H9 (cell line): ENCODE measurements at regions not wholly inside any gene's neighbourhood (a gene's known extent, or its start where the extent isn't known, plus 50 kb on each side); places are given as distances from the start of the nearest gene placed in this dataset.

Experiments used
- DNase-seq: peaks from one replicate; pipeline ENCODE4 v3.0.0-alpha.2; 2017
- H2AFZ ChIP-seq: one replicate; pipeline ENCODE4 v1.6.1; 2013; ENCODE audit warnings: mild to moderate bottlenecking, low read length, control low read depth, moderate library complexity
- H2AK5ac ChIP-seq: 2 replicates; pipeline ENCODE4 v1.6.1; 2013; ENCODE audit warnings: low read length, control low read depth, mixed read lengths; ENCODE audit not compliant: insufficient read length
- H2BK120ac ChIP-seq: one replicate; pipeline ENCODE4 v1.6.1; 2013; ENCODE audit warnings: low read depth, mild to moderate bottlenecking, low read length, control low read depth, inconsistent platforms; ENCODE audit not compliant: poor library complexity, severe bottlenecking
- H2BK12ac ChIP-seq: 2 replicates; pipeline ENCODE4 v1.6.1; 2013; ENCODE audit warnings: low read length, control low read depth, mixed read lengths, low read depth; ENCODE audit not compliant: insufficient read length
- H2BK15ac ChIP-seq: 2 replicates; pipeline ENCODE4 v1.6.1; 2013; ENCODE audit warnings: low read depth, low read length, control low read depth
- H2BK20ac ChIP-seq: one replicate; pipeline ENCODE4 v1.6.1; 2013; ENCODE audit warnings: low read depth, mild to moderate bottlenecking, low read length, control low read depth, inconsistent platforms; ENCODE audit not compliant: poor library complexity, severe bottlenecking
- H2BK5ac ChIP-seq: 2 replicates; pipeline ENCODE4 v1.6.1; 2013; ENCODE audit warnings: low read length, control low read depth, mixed read lengths; ENCODE audit not compliant: insufficient read length
- H3K14ac ChIP-seq: 2 replicates; pipeline ENCODE4 v1.6.1; 2013; ENCODE audit warnings: low read length, control low read depth; ENCODE audit not compliant: insufficient read depth
- H3K18ac ChIP-seq: 2 replicates; pipeline ENCODE4 v1.6.1; 2013; ENCODE audit warnings: low read depth, mild to moderate bottlenecking, mixed read lengths, low read length, control low read depth; ENCODE audit not compliant: insufficient read length
- H3K23ac ChIP-seq: 2 replicates; pipeline ENCODE4 v1.6.1; 2013; ENCODE audit warnings: low read length, control low read depth, mixed read lengths, low read depth; ENCODE audit not compliant: insufficient read length
- H3K23me2 ChIP-seq: 2 replicates; pipeline ENCODE4 v1.6.1; 2013; ENCODE audit warnings: low read depth, mild to moderate bottlenecking, mixed read lengths, low read length, control low read depth; ENCODE audit not compliant: insufficient read length, poor library complexity, severe bottlenecking
- H3K27ac ChIP-seq: 2 replicates; pipeline ENCODE4 v1.5.1; 2013; ENCODE audit warnings: low read length, control low read depth, mixed read lengths, low read depth; ENCODE audit not compliant: insufficient read length
- H3K27me3 ChIP-seq: 2 replicates; pipeline ENCODE4 v1.6.1; 2013; ENCODE audit warnings: low read length, control low read depth, inconsistent platforms; ENCODE audit not compliant: insufficient read depth
- H3K4ac ChIP-seq: 2 replicates; pipeline ENCODE4 v1.6.1; 2013; ENCODE audit warnings: low read depth, mild to moderate bottlenecking, control low read depth, inconsistent platforms, low read length, moderate library complexity
- H3K4me1 ChIP-seq: 2 replicates; pipeline ENCODE4 v1.6.1; 2013; ENCODE audit warnings: low read length, control low read depth, inconsistent platforms; ENCODE audit not compliant: insufficient read depth
- H3K4me2 ChIP-seq: 2 replicates; pipeline ENCODE4 v1.6.1; 2013; ENCODE audit warnings: low read length, control low read depth, mixed read lengths; ENCODE audit not compliant: insufficient read length, insufficient read depth
- H3K56ac ChIP-seq: 2 replicates; pipeline ENCODE4 v1.6.1; 2013; ENCODE audit warnings: low read depth, mild to moderate bottlenecking, mixed read lengths, low read length, control low read depth; ENCODE audit not compliant: insufficient read length
- H3K79me1 ChIP-seq: 2 replicates; pipeline ENCODE4 v1.6.1; 2013; ENCODE audit warnings: low read depth, mild to moderate bottlenecking, moderate library complexity, low read length, control low read depth, inconsistent platforms; ENCODE audit not compliant: insufficient read depth, poor library complexity, severe bottlenecking
- H3K79me2 ChIP-seq: 2 replicates; pipeline ENCODE4 v1.6.1; 2013; ENCODE audit warnings: low read length, control low read depth, inconsistent platforms; ENCODE audit not compliant: insufficient read depth
- H3K9ac ChIP-seq: 2 replicates; pipeline ENCODE4 v1.6.1; 2013; ENCODE audit warnings: low read length, control low read depth, mixed read lengths; ENCODE audit not compliant: insufficient read length; ENCODE audit errors: extremely low read depth
- H3K9me3 ChIP-seq: one replicate; pipeline ENCODE4 v1.6.1; 2013; ENCODE audit warnings: low read depth, low read length, inconsistent platforms; ENCODE audit not compliant: control insufficient read depth
- H3T11ph ChIP-seq: one replicate; pipeline ENCODE4 v1.6.1; 2013; ENCODE audit warnings: mild to moderate bottlenecking, low read length, control low read depth, inconsistent platforms
- H4K20me1 ChIP-seq: one replicate; pipeline ENCODE4 v1.6.1; 2013; ENCODE audit not compliant: control insufficient read depth, insufficient read length, insufficient read depth
- H4K5ac ChIP-seq: 2 replicates; pipeline ENCODE4 v1.6.1; 2013; ENCODE audit warnings: low read depth, mild to moderate bottlenecking, mixed read lengths, low read length, control low read depth; ENCODE audit not compliant: insufficient read length
- H4K8ac ChIP-seq: replicated peaks from 2 replicates; pipeline ENCODE4 v1.6.1; 2013; ENCODE audit warnings: low read length, control low read depth, mixed read lengths, low read depth; ENCODE audit not compliant: insufficient read length
- H4K91ac ChIP-seq: 2 replicates; pipeline ENCODE4 v1.6.1; 2013; ENCODE audit warnings: low read depth, mild to moderate bottlenecking, moderate library complexity, mixed read lengths, low read length, control low read depth; ENCODE audit not compliant: insufficient read length
- H3K27ac Mint-ChIP-seq, 3 experiments: 2 replicates in 2 of 3; 3 replicates in 1 of 3; pipeline ENCODE4 v1.8.0; 2020 to 2021; ENCODE audit warnings: mixed read lengths in 3 of 3, mild to moderate bottlenecking in 1 of 3, moderate library complexity in 1 of 3
- H3K27me3 Mint-ChIP-seq: 2 replicates; pipeline ENCODE4 v1.8.0; 2021; ENCODE audit warnings: low read depth, mild to moderate bottlenecking, moderate library complexity, mixed read lengths
- H3K36me3 Mint-ChIP-seq, 3 experiments: 2 replicates in 2 of 3; 3 replicates in 1 of 3; pipeline ENCODE4 v1.8.0; 2020 to 2021; ENCODE audit warnings: low read depth in 3 of 3, mixed read lengths in 3 of 3; ENCODE audit not compliant: insufficient read depth in 1 of 3
- H3K4me1 Mint-ChIP-seq, 2 experiments: 2 replicates each; pipeline ENCODE4 v1.8.0; 2020; ENCODE audit warnings: mixed read lengths in 2 of 2
- H3K4me3 Mint-ChIP-seq, 2 experiments: 2 replicates in 1 of 2; 3 replicates in 1 of 2; pipeline ENCODE4 v1.8.0; 2020 to 2021; ENCODE audit warnings: mild to moderate bottlenecking in 2 of 2, mixed read lengths in 2 of 2, moderate library complexity in 1 of 2
- H3K9me3 Mint-ChIP-seq, 2 experiments: 2 replicates in 1 of 2; 3 replicates in 1 of 2; pipeline ENCODE4 v1.8.0; 2020; ENCODE audit warnings: mild to moderate bottlenecking in 2 of 2, mixed read lengths in 2 of 2, moderate library complexity in 1 of 2
- CTCF ChIP-seq: fragments of 200-600 bp; sonication (generic); conservative IDR thresholded peaks from 3 replicates; pipeline ENCODE4 v1.8.0; 2021; ENCODE audit warnings: antibody characterized with exemption, mild to moderate bottlenecking
- WGBS: extraction: QIAGEN DNeasy Blood & Tissue Kit; methylation state at CpG from one replicate; pipeline ENCODE4 v1.1.7; 2013; ENCODE audit warnings: missing lambda C conversion rate, low lambda C conversion rate, mixed read lengths; ENCODE audit not compliant: insufficient read length; ENCODE audit errors: extremely low coverage; 5-methylcytosine and 5-hydroxymethylcytosine counted together

- no peak overlapping the region for H2BK120ac ChIP-seq
- WGBS: no CpG with 5 or more reads among the region's 9 CpGs
- H4K91ac ChIP-seq: no peak overlapping the region
- no peak overlapping the region for H3K27ac Mint-ChIP-seq
- H3K36me3 Mint-ChIP-seq: no peaks in the 10 kb centered on the region
- no peak overlapping the region for H3K56ac ChIP-seq
- no peak overlapping the region for H3K4me2 ChIP-seq
- no peak overlapping the region for H3K27ac ChIP-seq
- no peaks in the 10 kb centered on the region for H3K9me3 ChIP-seq
- H3T11ph ChIP-seq: no peak overlapping the region
- no peak overlapping the region for H4K8ac ChIP-seq
- no peak overlapping the region for H3K23ac ChIP-seq
- no peak overlapping the region for H3K4me3 Mint-ChIP-seq
- TF ChIP-seq CTCF: no peak
- no peak overlapping the region for H3K14ac ChIP-seq
- H3K27me3 ChIP-seq: no peaks in the 10 kb centered on the region; the same call in 1 of the 2 replicates
- peaks cover 43 to 58% of the 10 kb centered on the region in 2 experiments for H3K4me1 Mint-ChIP-seq
- no peak overlapping the region for H3K9ac ChIP-seq
- H3K23me2 ChIP-seq: no peaks in the 10 kb centered on the region
- H4K20me1 ChIP-seq: no peaks in the 10 kb centered on the region
- no peak overlapping the region for H2BK15ac ChIP-seq
- peaks cover 2% of the 10 kb centered on the region; the same call in 1 of the 2 replicates for H3K4me1 ChIP-seq
- H3K79me2 ChIP-seq: no peaks in the 10 kb centered on the region
- no peak for DNase-seq
- H2BK20ac ChIP-seq: no peak overlapping the region
- H3K18ac ChIP-seq: no peak overlapping the region
- H2AFZ ChIP-seq: no peak overlapping the region
- no peak overlapping the region for H2AK5ac ChIP-seq
- no peaks in the 10 kb centered on the region; a peak in 1 of 5 replicates for H3K9me3 Mint-ChIP-seq
- H2BK12ac ChIP-seq: no peak overlapping the region
- no peak overlapping the region for H4K5ac ChIP-seq
- H2BK5ac ChIP-seq: no peak overlapping the region
- no peak overlapping the region for H3K4ac ChIP-seq
- H3K27me3 Mint-ChIP-seq: peaks cover 27% of the 10 kb centered on the region
- H3K79me1 ChIP-seq: no peaks in the 10 kb centered on the region
These were observed 104.2 kb upstream of the SLC45A1 start for GRCh38 chr1:8213676-8214075.
